IMR-90 (cell line): ENCODE measurements at regions not wholly inside any gene's neighbourhood (a gene's known extent, or its start where the extent isn't known, plus 50 kb on each side); places are given as distances from the start of the nearest gene placed in this dataset.

Experiments
- ATAC-seq: fragments of 200-7000 bp; cut with Tn5 transposase; 2 replicates; pipeline ENCODE4 v1.9.1; 2020; ENCODE audit warnings: low read depth, mild to moderate bottlenecking, moderate library complexity
- BruUV-seq: library from RNA; stranded (reverse); fragments of 400-500 nt; replicated peaks from 2 replicates; lab custom pipeline; 2021; lab: Mats Ljungman, UMichigan
- CTCF ChIA-PET: fragments of 300-600 bp; formaldehyde crosslinking; extraction: SDS; loops from one replicate; lab custom pipeline; 2021; ENCODE audit warnings: antibody characterized with exemption; lab: Yijun Ruan, JAX
- POLR2A ChIA-PET: fragments of 300-600 bp; sonication (Branson Sonifier 250); formaldehyde crosslinking; loops from one replicate; lab custom pipeline; 2022; ENCODE audit warnings: antibody characterized with exemption; ENCODE audit not compliant: unreplicated experiment; lab: Charles Lee
- DNase-seq: peaks from one replicate; pipeline ENCODE4 v3.0.0; 2013
- H2AFZ ChIP-seq: replicated peaks from 2 replicates; pipeline ENCODE3; 2013; ENCODE audit warnings: low read length, mild to moderate bottlenecking; ENCODE audit not compliant: poor library complexity
- H2AK5ac ChIP-seq: 2 replicates; pipeline ENCODE4 v1.6.1; 2013; ENCODE audit warnings: low read depth, low read length, inconsistent platforms
- H2AK9ac ChIP-seq: replicated peaks from 2 replicates; pipeline ENCODE3; 2013; ENCODE audit warnings: mild to moderate bottlenecking, low read depth, low read length, moderate library complexity; ENCODE audit not compliant: poor library complexity
- H2BK120ac ChIP-seq: 2 replicates; pipeline ENCODE4 v1.6.1; 2013; ENCODE audit warnings: low read depth, low read length, inconsistent platforms
- H2BK15ac ChIP-seq: 3 replicates; pipeline ENCODE4 v1.6.1; 2013; ENCODE audit warnings: low read depth, low read length, inconsistent platforms
- H2BK20ac ChIP-seq: 2 replicates; pipeline ENCODE4 v1.6.1; 2013; ENCODE audit warnings: low read depth, mild to moderate bottlenecking, inconsistent platforms, low read length, moderate library complexity
- H2BK5ac ChIP-seq: 2 replicates; pipeline ENCODE4 v1.6.1; 2013; ENCODE audit warnings: mild to moderate bottlenecking, low read depth, low read length, inconsistent platforms; ENCODE audit not compliant: poor library complexity, severe bottlenecking
- H3K14ac ChIP-seq: replicated peaks from 2 replicates; pipeline ENCODE4 v1.6.1; 2013; ENCODE audit warnings: low read depth, low read length, inconsistent platforms
- H3K18ac ChIP-seq: 2 replicates; pipeline ENCODE4 v1.6.1; 2013; ENCODE audit warnings: low read depth, low read length, control low read depth
- H3K23ac ChIP-seq: 2 replicates; pipeline ENCODE4 v1.6.1; 2013; ENCODE audit warnings: low read depth, low read length, inconsistent platforms
- H3K27ac ChIP-seq: 2 replicates; pipeline ENCODE4 v1.5.1; 2013; ENCODE audit warnings: mild to moderate bottlenecking, control low read depth, low read length; ENCODE audit not compliant: insufficient read depth
- H3K27me3 ChIP-seq: 2 replicates; pipeline ENCODE4 v1.6.1; 2013; ENCODE audit warnings: low read length; ENCODE audit not compliant: control insufficient read depth, insufficient read depth
- H3K36me3 ChIP-seq: 2 replicates; pipeline ENCODE4 v1.6.1; 2013; ENCODE audit warnings: low read length, mixed read lengths; ENCODE audit not compliant: control insufficient read depth, insufficient read depth
- H3K4ac ChIP-seq: 2 replicates; pipeline ENCODE4 v1.6.1; 2013; ENCODE audit warnings: low read depth, low read length, inconsistent platforms
- H3K4me1 ChIP-seq: 2 replicates; pipeline ENCODE4 v1.6.1; 2013; ENCODE audit warnings: low read length, mixed read lengths; ENCODE audit not compliant: control insufficient read depth, insufficient read depth
- H3K4me2 ChIP-seq: 2 replicates; pipeline ENCODE4 v1.6.1; 2013; ENCODE audit warnings: low read depth, mild to moderate bottlenecking, control low read depth, low read length, moderate library complexity
- H3K4me3 ChIP-seq: 2 replicates; pipeline ENCODE4 v1.5.1; 2013; ENCODE audit warnings: low read depth, mild to moderate bottlenecking, control low read depth, low read length, moderate library complexity; ENCODE audit not compliant: insufficient read depth
- H3K56ac ChIP-seq: 2 replicates; pipeline ENCODE4 v1.6.1; 2013; ENCODE audit warnings: low read length, inconsistent platforms; ENCODE audit not compliant: insufficient read depth; ENCODE audit errors: extremely low read depth
- H3K79me1 ChIP-seq, 2 experiments: 2 replicates each; pipeline ENCODE4 v1.6.1; 2013; ENCODE audit warnings: low read length in 2 of 2, inconsistent platforms in 1 of 2, low read depth in 1 of 2
- H3K9ac ChIP-seq: 2 replicates; pipeline ENCODE4 v1.6.1; 2013; ENCODE audit warnings: low read depth, low read length, control low read depth
- H3K9me1 ChIP-seq: 2 replicates; pipeline ENCODE4 v1.6.1; 2013; ENCODE audit warnings: low read length, inconsistent platforms; ENCODE audit not compliant: insufficient read depth
- H3K9me3 ChIP-seq: 2 replicates; pipeline ENCODE4 v1.6.1; 2013; ENCODE audit warnings: low read length; ENCODE audit not compliant: control insufficient read depth, insufficient read depth
- H4K20me1 ChIP-seq: 2 replicates; pipeline ENCODE4 v1.6.1; 2013; ENCODE audit warnings: low read length, inconsistent platforms; ENCODE audit not compliant: insufficient read depth
- H4K5ac ChIP-seq: 2 replicates; pipeline ENCODE4 v1.6.1; 2013; ENCODE audit warnings: mild to moderate bottlenecking, low read depth, low read length, control low read depth
- H4K8ac ChIP-seq, 2 experiments: 2 replicates each; pipeline ENCODE4 v1.6.1; 2013; ENCODE audit warnings: low read depth in 2 of 2, low read length in 2 of 2, control low read depth in 1 of 2, inconsistent platforms in 1 of 2
- H4K91ac ChIP-seq: 2 replicates; pipeline ENCODE4 v1.6.1; 2013; ENCODE audit warnings: low read depth, low read length, inconsistent platforms; ENCODE audit not compliant: insufficient read depth
- CEBPB ChIP-seq: IDR thresholded peaks from 2 replicates; pipeline ENCODE4 v1.6.1; 2012; ENCODE audit warnings: low read depth, low read length, improper control_type of control experiment
- CHD1 ChIP-seq: IDR thresholded peaks from 2 replicates; pipeline ENCODE4 v1.6.1; 2012; ENCODE audit warnings: low read depth, low read length, improper control_type of control experiment
- MAFK ChIP-seq: IDR thresholded peaks from 2 replicates; pipeline ENCODE4 v1.6.1; 2012; ENCODE audit warnings: low read depth, low read length, improper control_type of control experiment
- MAZ ChIP-seq: IDR thresholded peaks from 2 replicates; pipeline ENCODE4 v1.6.1; 2012; ENCODE audit warnings: low read depth, mild to moderate bottlenecking, low read length, improper control_type of control experiment, moderate library complexity, borderline replicate concordance
- MXI1 ChIP-seq: IDR thresholded peaks from 2 replicates; pipeline ENCODE4 v1.6.1; 2012; ENCODE audit warnings: low read depth, mild to moderate bottlenecking, low read length, moderate library complexity, borderline replicate concordance
- NFE2L2 ChIP-seq: fragments of 150-350 bp; IDR thresholded peaks from 2 replicates; pipeline ENCODE4 v1.6.1; 2016; ENCODE audit warnings: low read depth, mild to moderate bottlenecking, low read length
- RFX5 ChIP-seq: IDR thresholded peaks from 2 replicates; pipeline ENCODE4 v1.8.0; 2012; ENCODE audit warnings: low read depth, mild to moderate bottlenecking, low read length, moderate library complexity
- WGBS, 2 experiments: methylation state at CpG; one replicate each; pipeline versions ENCODE4 v1.1.5 to v1.1.7; 2013; ENCODE audit warnings: missing lambda C conversion rate in 2 of 2; ENCODE audit not compliant: insufficient read length in 1 of 2; ENCODE audit errors: extremely low coverage in 2 of 2; 5-methylcytosine and 5-hydroxymethylcytosine counted together
- dilution Hi-C: fragments of 300-500 bp; cut with HindIII; formaldehyde crosslinking; loops from one replicate; pipeline ENCODE4 v1.14.3; 2018; ENCODE audit warnings: low sequenced_read_pairs; ENCODE audit not compliant: unreplicated experiment
- in situ Hi-C: fragments of 300-500 bp; cut with MboI; formaldehyde crosslinking; loops from 3 replicates; pipeline ENCODE4 v1.14.3; 2019; ENCODE audit warnings: low sequenced_read_pairs, inconsistent platforms, mixed read lengths
- intact Hi-C: fragments of 100-400 bp; cut with micrococcal nuclease; formaldehyde crosslinking; loops from 2 replicates; pipeline ENCODE4 v1.10.0; 2022
- TF ChIP-seq, protein P1 (sequence below): fragments of 150-350 bp; IDR thresholded peaks from 2 replicates; pipeline ENCODE4 v1.6.1; 2017; ENCODE audit warnings: mild to moderate bottlenecking, antibody characterized with exemption, low read length, low read depth
- TF ChIP-seq, protein P2 (sequence below): fragments of 150-350 bp; IDR thresholded peaks from 2 replicates; pipeline ENCODE4 v1.6.1; 2016; ENCODE audit warnings: low read depth, mild to moderate bottlenecking, low read length, moderate library complexity, borderline replicate concordance

DNA sequence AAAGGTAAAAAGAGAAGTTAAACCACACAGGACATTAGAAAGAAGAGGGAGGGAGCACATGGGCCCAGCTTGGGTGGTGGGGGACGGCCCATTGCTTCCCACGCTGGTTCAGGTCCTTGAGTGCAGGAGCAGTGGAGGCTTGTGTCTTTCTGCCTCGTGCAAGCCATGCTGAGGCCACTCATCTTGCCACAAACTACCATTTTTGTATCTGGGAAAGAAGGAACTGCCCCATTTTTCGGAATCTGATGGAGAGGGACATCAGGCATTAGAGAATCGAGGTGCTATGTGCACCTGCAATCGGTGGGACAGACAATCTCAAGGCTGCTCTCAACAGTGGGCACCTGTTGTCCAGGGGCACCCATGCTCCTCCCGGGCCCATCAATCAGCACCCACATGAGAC, 234.5 kb downstream of the KLF13 start:
- Histone ChIP-seq H4K8ac (no peak overlapping the region), H2BK120ac (no peak overlapping the region), H3K18ac (no peak overlapping the region), H3K27ac (no peak overlapping the region), H2BK20ac (no peak overlapping the region), H3K27me3 (no peaks in the 10 kb centered on the region), H4K5ac (no peak overlapping the region), H3K4me2 (no peak overlapping the region), H2AK9ac (no peak overlapping the region), H3K56ac (no peak overlapping the region), H2BK15ac (no peak overlapping the region), H3K4me1 (peaks cover 2% of the 10 kb centered on the region; the same call in 1 of the 2 replicates), H4K91ac (no peak overlapping the region), H3K9ac (no peak overlapping the region), H3K23ac (no peak overlapping the region), H4K20me1 (no peaks in the 10 kb centered on the region), H2AK5ac (no peak overlapping the region; the same call in 1 of the 2 replicates), H3K4ac (no peak overlapping the region), H3K14ac (no peak overlapping the region), H3K9me1 (no peaks in the 10 kb centered on the region; the same call in 1 of the 2 replicates), H3K9me3 (no peaks in the 10 kb centered on the region), H3K4me3 (no peak overlapping the region), H2BK5ac (no peak overlapping the region), H3K79me1 (no peaks in the 10 kb centered on the region), H3K36me3 (no peaks in the 10 kb centered on the region), H2AFZ (no peak overlapping the region)
- WGBS, 2 experiments = no CpG with 5 or more reads among the region's 7 CpGs
- dilution Hi-C loops (no loop called here), in situ Hi-C loops (no loop called here), intact Hi-C loops (no loop called here)
- TF ChIP-seq MXI1 (no peak), NFE2L2 (no peak), CEBPB (no peak), MAFK (no peak), MAZ (no peak), RFX5 (no peak), CHD1 (no peak)
- TF ChIP-seq, protein P1, sequence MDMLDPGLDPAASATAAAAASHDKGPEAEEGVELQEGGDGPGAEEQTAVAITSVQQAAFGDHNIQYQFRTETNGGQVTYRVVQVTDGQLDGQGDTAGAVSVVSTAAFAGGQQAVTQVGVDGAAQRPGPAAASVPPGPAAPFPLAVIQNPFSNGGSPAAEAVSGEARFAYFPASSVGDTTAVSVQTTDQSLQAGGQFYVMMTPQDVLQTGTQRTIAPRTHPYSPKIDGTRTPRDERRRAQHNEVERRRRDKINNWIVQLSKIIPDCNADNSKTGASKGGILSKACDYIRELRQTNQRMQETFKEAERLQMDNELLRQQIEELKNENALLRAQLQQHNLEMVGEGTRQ = no peak
- TF ChIP-seq, protein P2, sequence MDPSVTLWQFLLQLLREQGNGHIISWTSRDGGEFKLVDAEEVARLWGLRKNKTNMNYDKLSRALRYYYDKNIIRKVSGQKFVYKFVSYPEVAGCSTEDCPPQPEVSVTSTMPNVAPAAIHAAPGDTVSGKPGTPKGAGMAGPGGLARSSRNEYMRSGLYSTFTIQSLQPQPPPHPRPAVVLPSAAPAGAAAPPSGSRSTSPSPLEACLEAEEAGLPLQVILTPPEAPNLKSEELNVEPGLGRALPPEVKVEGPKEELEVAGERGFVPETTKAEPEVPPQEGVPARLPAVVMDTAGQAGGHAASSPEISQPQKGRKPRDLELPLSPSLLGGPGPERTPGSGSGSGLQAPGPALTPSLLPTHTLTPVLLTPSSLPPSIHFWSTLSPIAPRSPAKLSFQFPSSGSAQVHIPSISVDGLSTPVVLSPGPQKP = no peak
- CTCF ChIA-PET = no interaction called here
- no TSS peak for BruUV-seq
- DNase-seq (no peak), ATAC-seq (no peak)
- POLR2A ChIA-PET = no interaction called here
